NOMO-1 treated with DMSO at 0.1 percent for 48 hours (cell line): ENCODE measurements at regions not wholly inside any gene's neighbourhood (a gene's known extent, or its start where the extent isn't known, plus 50 kb on each side); places are given as distances from the start of the nearest gene placed in this dataset.
"Not testable (repeated sequence)": the region's sequence is repeated elsewhere in the genome, so short reads cannot be mapped to it uniquely, and the experiment has no call there.

Source experiments
- DNase-seq: peaks from one replicate; lab custom pipeline; 2025; ENCODE audit not compliant: unreplicated experiment; lab: John Stamatoyannopoulos, UW

DNA sequence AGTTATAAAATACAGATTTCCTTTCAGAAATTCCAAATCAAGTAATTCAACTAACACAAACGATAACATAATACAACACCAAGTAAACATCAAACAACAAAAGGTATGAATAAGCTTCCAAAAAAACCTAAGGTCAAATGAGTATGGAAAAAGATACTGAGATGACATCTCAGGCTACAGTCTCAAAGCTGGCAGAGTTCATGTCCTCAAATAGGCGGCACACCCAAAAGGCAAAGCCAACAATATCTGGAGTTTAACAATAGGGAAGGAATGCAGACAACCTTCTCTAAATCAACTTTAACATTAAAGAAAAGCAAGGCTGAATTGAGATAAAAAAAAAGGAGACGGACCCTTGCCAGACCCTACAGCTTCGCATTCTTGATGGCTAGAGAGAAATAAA is 346.6 kb downstream of the RSL24D1 start:
- no peak for DNase-seq

GRCh38 chr15:54843006-54843405 is 353.7 kb downstream of the RSL24D1 start:
- DNase-seq: peak; percentile 93

GRCh38 chr15:54841701-54842305 is 354.9 kb downstream of the RSL24D1 start:
- DNase-seq: no peak

GRCh38 chr15:54840621-54841398 is 355.9 kb downstream of the RSL24D1 start:
- no peak for DNase-seq

DNA sequence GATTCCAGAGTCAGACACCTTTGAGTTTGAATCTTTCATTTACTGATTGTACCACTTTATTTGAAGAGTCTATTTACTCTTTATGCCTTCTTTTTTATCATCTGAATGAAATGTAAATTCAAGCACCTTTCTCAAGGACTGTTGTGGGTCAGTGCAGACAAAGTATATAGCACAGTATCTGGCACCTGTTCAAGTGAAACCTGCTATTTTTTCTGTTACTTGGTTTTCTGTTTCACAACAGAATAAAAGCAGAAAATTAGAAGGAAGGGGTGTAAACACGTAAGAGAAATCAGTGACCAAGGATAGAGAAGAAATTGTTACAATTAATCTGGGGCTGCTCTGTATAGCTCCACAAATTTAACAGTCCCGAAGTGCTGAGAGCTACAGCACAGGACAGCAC is 357.4 kb downstream of the RSL24D1 start:
- DNase-seq: no peak

DNA sequence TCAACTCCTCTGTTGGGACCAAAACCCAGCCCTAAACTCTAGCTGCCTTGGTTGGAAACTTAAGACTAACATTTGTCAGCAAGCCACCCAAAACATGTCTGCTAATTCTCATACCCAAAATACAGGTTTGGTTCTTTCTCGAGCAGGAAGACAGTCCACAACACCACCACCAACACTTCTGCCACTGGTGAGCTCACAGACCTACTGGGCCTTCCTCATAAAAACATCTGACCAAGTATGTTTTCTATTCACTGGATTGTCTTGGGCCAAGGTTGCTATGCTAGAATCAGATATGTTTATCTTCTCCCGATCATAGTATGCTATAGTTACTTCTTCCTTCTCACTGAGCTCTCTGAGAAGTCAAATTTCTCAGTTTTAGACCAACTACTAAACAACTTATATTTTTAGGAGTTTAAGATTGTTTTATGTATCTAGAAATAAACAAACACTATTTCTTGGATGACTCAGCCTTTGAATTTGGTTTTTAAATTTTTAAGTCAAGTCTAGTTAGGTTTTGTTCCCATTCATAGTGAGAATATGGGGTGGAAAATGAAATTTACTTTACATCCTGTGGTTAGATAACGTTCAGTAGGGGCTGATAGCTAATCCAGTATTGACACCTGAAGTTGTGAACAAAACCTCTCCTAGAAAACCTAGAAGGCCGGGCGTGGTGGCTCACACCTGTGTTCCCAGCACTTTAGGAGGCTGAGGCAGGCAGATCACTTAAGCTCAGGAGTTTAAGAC is 360.5 kb downstream of the RSL24D1 start:
- DNase-seq: no peak

GRCh38 chr15:54829821-54830220 is 366.9 kb downstream of the RSL24D1 start:
- DNase-seq: no peak

GRCh38 chr15:54820811-54821210 is 375.9 kb downstream of the RSL24D1 start:
- no peak for DNase-seq

DNA sequence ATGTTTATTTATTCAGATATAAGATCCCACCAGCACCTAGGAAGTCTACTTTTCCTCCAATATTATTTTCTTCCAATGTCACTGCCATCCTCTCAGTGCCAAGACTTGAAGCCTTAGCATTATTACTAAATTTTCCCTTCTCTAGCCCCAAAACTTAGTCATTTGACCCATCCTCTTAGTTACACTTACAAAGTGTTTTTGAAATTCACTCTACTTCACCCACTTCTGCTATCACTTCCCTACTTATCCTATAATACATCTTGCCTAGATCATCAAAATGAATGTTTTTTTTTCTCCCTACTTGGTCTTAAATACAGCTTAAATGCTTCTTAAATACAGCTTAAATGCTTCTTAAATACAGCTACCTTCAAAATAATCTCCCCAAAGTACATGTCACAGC is 376.6 kb downstream of the RSL24D1 start:
- DNase-seq: no peak

- no peak for DNase-seq
Observed at GRCh38 chr15:54816401-54816800, 380.3 kb downstream of the RSL24D1 start.

DNA sequence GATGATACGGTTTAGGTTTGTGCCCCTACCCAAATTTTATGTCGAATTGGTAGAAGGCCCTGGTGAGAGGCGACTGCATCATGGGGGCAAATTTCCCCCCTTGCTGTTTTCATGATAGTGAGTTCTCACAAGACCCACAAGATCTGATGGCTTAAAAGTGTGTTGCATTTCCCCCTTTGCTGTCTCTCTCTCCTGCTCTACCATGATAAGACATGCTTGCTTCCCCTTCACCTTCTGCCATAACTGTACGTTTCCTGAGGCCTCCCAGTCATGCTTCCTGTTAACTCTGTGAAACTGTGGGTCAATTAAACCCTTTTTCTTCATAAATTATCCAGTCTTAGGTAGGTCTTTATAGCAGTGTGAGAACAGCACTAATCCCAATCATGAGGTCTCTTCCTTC is 381.2 kb downstream of the RSL24D1 start:
- no peak for DNase-seq

DNA sequence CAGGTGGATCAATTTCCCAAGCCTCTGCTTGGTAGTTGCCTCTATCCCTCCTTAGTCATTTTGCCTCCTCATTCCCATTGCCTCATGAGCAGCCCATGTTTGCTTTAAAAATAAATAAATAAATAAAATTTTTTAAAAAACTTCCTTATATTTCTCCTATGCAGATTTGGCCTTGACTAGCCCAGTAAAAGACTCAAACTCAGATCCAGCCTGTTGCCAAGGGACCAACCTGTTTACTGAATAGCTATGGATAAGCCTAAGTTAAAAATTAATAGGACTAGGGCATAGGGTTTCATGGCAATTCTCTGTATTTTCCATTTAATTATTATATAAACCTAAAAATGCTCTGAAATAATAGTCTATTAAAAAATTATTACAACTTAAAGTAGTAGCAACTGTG is 384.4 kb downstream of the RSL24D1 start:
- DNase-seq: no peak

DNA sequence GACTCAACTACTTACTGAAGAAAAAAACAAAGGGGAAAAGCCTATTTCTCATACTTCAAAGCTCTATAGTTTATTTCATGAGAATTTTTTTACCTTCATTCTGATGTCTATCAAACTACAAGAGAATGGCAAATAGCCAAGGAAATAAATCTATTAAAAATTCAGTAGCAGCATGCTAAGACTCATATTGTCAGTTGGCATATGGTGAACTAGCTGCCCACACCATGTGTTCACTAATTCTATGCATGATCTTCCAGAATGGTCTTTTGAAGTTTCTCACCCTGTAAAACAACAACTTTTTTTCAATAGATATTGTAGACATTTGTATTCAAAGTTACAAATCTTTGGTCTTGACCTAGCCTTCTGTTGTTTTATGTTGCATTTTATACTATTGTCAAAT is 386.2 kb downstream of the RSL24D1 start:
- no peak for DNase-seq

GRCh38 chr15:54810031-54810430 is 386.7 kb downstream of the RSL24D1 start:
- DNase-seq: no peak

DNA sequence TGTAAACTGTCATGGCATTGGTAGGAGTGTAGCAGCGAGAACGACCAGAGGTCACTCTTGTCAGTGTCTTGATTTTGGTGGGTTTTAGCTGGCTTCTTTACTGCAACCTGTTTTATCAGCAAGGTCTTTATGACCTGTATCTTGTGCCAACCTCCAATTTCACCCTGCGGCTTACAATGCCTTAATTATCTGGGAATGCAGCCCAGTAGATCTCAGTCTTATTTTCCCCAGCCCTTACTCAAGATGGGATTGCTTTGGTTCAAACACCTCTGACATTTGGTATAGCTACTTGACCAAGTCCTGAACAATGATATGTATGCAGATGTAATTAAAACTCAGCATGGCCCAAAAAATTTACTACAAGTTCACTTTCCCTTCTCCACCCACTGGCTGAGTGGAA is 388.4 kb downstream of the RSL24D1 start:
- DNase-seq: no peak

DNA sequence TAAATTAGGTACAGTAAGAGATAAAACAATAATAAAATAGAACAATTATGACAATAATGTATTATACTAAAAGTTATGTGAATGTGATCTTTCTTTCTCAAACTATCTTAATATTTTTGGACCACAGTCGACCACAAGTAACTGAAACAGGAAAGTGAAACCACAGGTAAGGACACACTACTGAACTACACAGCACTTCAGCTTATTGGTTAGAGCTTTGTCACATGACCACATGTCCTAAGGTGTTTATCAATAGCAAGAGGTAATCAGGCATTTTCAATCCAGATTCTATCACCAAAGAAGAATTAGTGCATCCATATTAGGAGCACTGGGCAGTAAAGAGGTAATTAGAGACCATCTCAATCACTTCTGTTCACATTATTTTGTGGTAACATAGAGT is 392.8 kb downstream of the RSL24D1 start:
- no peak for DNase-seq

- peak; percentile 93 for DNase-seq
Observed at GRCh38 chr15:54803134-54803808, 393.5 kb downstream of the RSL24D1 start.

GRCh38 chr15:54792526-54792925 is 404.2 kb downstream of the RSL24D1 start:
- no peak for DNase-seq

DNA sequence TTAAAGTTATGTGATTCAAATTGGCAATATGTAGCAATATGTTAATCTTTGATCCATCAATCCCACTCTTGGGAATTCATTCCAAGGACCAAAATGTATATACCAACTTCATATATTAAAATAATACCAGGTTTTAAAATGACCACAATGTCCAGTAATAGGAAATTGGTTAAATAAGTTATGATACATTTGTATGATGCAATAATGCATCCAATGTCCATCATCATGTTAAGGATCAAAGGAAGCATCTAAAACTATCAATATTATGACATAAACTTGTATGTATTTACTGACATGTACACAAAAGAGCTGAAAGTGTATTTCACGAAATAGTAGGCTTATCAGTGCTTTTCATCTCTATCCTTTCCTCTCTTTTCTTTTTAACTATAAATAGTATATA is 406.0 kb downstream of the RSL24D1 start:
- no peak for DNase-seq

DNA sequence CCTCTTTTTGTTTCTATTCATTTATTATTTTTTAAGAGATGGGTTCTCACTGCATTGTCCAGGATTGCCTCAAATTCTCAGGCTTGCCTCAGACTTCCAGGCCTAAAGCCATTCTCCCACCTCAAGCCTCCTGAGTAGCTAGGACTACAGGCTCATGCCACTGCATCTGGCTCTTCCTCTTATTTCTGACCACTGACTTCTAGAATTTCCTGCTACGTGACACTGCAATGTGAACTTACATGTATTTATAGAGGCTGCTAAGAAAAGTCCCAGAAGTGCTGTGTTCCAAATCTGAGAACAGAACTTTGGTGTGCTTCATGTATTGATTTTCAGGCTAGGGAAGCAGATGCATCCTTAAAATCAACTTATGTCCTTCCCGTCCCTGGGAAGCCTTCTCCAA is 407.4 kb downstream of the RSL24D1 start:
- DNase-seq: peak; percentile 72

GRCh38 chr15:54781220-54781619 is 415.5 kb downstream of the RSL24D1 start:
- not testable (repeated sequence) for DNase-seq

GRCh38 chr15:54779271-54779670 is 417.5 kb downstream of the RSL24D1 start:
- DNase-seq: no peak
